ENCODE measurements at regions not wholly inside any gene's neighbourhood (a gene's known extent, or its start where the extent isn't known, plus 50 kb on each side); places are given as distances from the start of the nearest gene placed in this dataset.

GRCh38 chr15:31271711-31272557, 54.7 kb upstream of the KLF13 start:
- no peak for FAIRE-seq
- Histone ChIP-seq H3K27me3 (ENCODE audit: control insufficient read depth, insufficient read depth, low read length) (no peaks in the 10 kb centered on the region), H3K36me3 (ENCODE audit: control insufficient read depth, insufficient read depth, low read length) (no peaks in the 10 kb centered on the region), H3K4me3 (ENCODE audit: low read depth, low read length) (no peak overlapping the region)
- DNase-seq (ENCODE audit: low read depth), result no peak
- TF ChIP-seq, protein P1, sequence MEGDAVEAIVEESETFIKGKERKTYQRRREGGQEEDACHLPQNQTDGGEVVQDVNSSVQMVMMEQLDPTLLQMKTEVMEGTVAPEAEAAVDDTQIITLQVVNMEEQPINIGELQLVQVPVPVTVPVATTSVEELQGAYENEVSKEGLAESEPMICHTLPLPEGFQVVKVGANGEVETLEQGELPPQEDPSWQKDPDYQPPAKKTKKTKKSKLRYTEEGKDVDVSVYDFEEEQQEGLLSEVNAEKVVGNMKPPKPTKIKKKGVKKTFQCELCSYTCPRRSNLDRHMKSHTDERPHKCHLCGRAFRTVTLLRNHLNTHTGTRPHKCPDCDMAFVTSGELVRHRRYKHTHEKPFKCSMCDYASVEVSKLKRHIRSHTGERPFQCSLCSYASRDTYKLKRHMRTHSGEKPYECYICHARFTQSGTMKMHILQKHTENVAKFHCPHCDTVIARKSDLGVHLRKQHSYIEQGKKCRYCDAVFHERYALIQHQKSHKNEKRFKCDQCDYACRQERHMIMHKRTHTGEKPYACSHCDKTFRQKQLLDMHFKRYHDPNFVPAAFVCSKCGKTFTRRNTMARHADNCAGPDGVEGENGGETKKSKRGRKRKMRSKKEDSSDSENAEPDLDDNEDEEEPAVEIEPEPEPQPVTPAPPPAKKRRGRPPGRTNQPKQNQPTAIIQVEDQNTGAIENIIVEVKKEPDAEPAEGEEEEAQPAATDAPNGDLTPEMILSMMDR (IDR thresholded peaks at IDR 0.05; ENCODE audit: insufficient read depth, low read length, severe bottlenecking), result no peak

- FAIRE-seq, result no peak
- H3K4me3 ChIP-seq (ENCODE audit: low read depth, low read length), result no peak overlapping the region
- TF ChIP-seq, protein P1 (IDR thresholded peaks at IDR 0.05; ENCODE audit: insufficient read depth, low read length, severe bottlenecking), result no peak
- H3K27me3 ChIP-seq (ENCODE audit: control insufficient read depth, insufficient read depth, low read length), result no peaks in the 10 kb centered on the region
- no peaks in the 10 kb centered on the region for H3K36me3 ChIP-seq (ENCODE audit: control insufficient read depth, insufficient read depth, low read length)
- no peak for DNase-seq (ENCODE audit: low read depth)
Observed at GRCh38 chr15:31272558-31273257, 53.9 kb upstream of the KLF13 start.

GRCh38 chr15:31273258-31273941, 53.2 kb upstream of the KLF13 start:
- DNase-seq (ENCODE audit: low read depth) (no peak), FAIRE-seq (no peak)
- Histone ChIP-seq H3K36me3 (ENCODE audit: control insufficient read depth, insufficient read depth, low read length) (no peaks in the 10 kb centered on the region), H3K27me3 (ENCODE audit: control insufficient read depth, insufficient read depth, low read length) (no peaks in the 10 kb centered on the region), H3K4me3 (ENCODE audit: low read depth, low read length) (no peak overlapping the region)
- TF ChIP-seq, protein P1 (IDR thresholded peaks at IDR 0.05; ENCODE audit: insufficient read depth, low read length, severe bottlenecking), result no peak

GRCh38 chr15:31274496-31275330, 51.9 kb upstream of the KLF13 start:
- FAIRE-seq, result no peak
- no peak overlapping the region for H3K4me3 ChIP-seq (ENCODE audit: low read depth, low read length)
- no peaks in the 10 kb centered on the region for H3K36me3 ChIP-seq (ENCODE audit: control insufficient read depth, insufficient read depth, low read length)
- H3K27me3 ChIP-seq (ENCODE audit: control insufficient read depth, insufficient read depth, low read length), result no peaks in the 10 kb centered on the region
- no peak for DNase-seq (ENCODE audit: low read depth)
- TF ChIP-seq, protein P1 (IDR thresholded peaks at IDR 0.05; ENCODE audit: insufficient read depth, low read length, severe bottlenecking), result no peak

Data from bronchial epithelial cell (primary cell).